GM23338 (cell line): ENCODE measurements at regions not wholly inside any gene's neighbourhood (a gene's known extent, or its start where the extent isn't known, plus 50 kb on each side); places are given as distances from the start of the nearest gene placed in this dataset.

ENCODE experiments used
- ATAC-seq: fragments of 200-7000 bp; cut with Tn5 transposase; 3 replicates; pipeline ENCODE4 v1.9.1; 2020
- DNase-seq: peaks from one replicate; pipeline ENCODE4 v3.0.0-alpha.2; 2015; ENCODE audit warnings: low spot score
- H2AFZ ChIP-seq: fragments of 200-600 bp; sonication (generic); 2 replicates; pipeline ENCODE4 v1.8.0; 2016; ENCODE audit warnings: antibody characterized with exemption, mild to moderate bottlenecking, moderate library complexity
- H3F3A ChIP-seq: fragments of 200-600 bp; sonication (generic); replicated peaks from 2 replicates; pipeline ENCODE4 v1.8.0; 2017; ENCODE audit warnings: antibody characterized with exemption, mixed run types, low read depth
- H3K27ac ChIP-seq: fragments of 200-600 bp; sonication (generic); 2 replicates; pipeline ENCODE4 v1.6.1; 2016; ENCODE audit warnings: low read depth
- H3K27me3 ChIP-seq: fragments of 200-600 bp; sonication (generic); 2 replicates; pipeline ENCODE4 v1.8.0; 2016; ENCODE audit warnings: mild to moderate bottlenecking, mixed run types, moderate library complexity; ENCODE audit not compliant: insufficient read depth
- H3K36me3 ChIP-seq: fragments of 200-600 bp; sonication (generic); 2 replicates; pipeline ENCODE4 v1.8.0; 2016; ENCODE audit warnings: mild to moderate bottlenecking; ENCODE audit not compliant: insufficient read depth
- H3K4me1 ChIP-seq: fragments of 200-600 bp; sonication (generic); 2 replicates; pipeline ENCODE4 v1.8.0; 2016; ENCODE audit warnings: mild to moderate bottlenecking, moderate library complexity; ENCODE audit not compliant: insufficient read depth
- H3K4me2 ChIP-seq: fragments of 200-600 bp; sonication (generic); 2 replicates; pipeline ENCODE4 v1.7.1; 2017; ENCODE audit warnings: mixed run types
- H3K4me3 ChIP-seq: fragments of 200-600 bp; sonication (generic); 2 replicates; pipeline ENCODE4 v1.6.1; 2016; ENCODE audit warnings: mixed run types
- H3K79me2 ChIP-seq: fragments of 200-600 bp; sonication (generic); replicated peaks from 2 replicates; pipeline ENCODE4 v1.8.0; 2017; ENCODE audit warnings: mild to moderate bottlenecking; ENCODE audit not compliant: insufficient read depth
- H3K9me2 ChIP-seq: fragments of 200-600 bp; sonication (generic); 2 replicates; pipeline ENCODE4 v1.8.0; 2017; ENCODE audit not compliant: insufficient read depth
- H4K20me1 ChIP-seq: fragments of 200-600 bp; sonication (generic); replicated peaks from 2 replicates; pipeline ENCODE4 v1.8.0; 2017; ENCODE audit warnings: mild to moderate bottlenecking; ENCODE audit not compliant: insufficient read depth
- H3K27ac Mint-ChIP-seq: 2 replicates; pipeline ENCODE4 v1.8.0; 2020; ENCODE audit warnings: inconsistent platforms, mild to moderate bottlenecking, moderate library complexity, mixed read lengths
- H3K27me3 Mint-ChIP-seq: 3 replicates; pipeline ENCODE4 v1.8.0; 2022; ENCODE audit warnings: low read depth, mild to moderate bottlenecking, moderate library complexity, mixed read lengths, inconsistent platforms; ENCODE audit not compliant: insufficient read depth, poor library complexity
- H3K36me3 Mint-ChIP-seq: 3 replicates; pipeline ENCODE4 v1.8.0; 2021; ENCODE audit warnings: low read depth, mild to moderate bottlenecking, inconsistent platforms, moderate library complexity, mixed read lengths
- H3K4me1 Mint-ChIP-seq: 3 replicates; pipeline ENCODE4 v1.8.0; 2020; ENCODE audit warnings: mild to moderate bottlenecking, inconsistent platforms, mixed read lengths
- H3K4me3 Mint-ChIP-seq: 3 replicates; pipeline ENCODE4 v1.8.0; 2021; ENCODE audit warnings: moderate library complexity, mild to moderate bottlenecking, inconsistent platforms, mixed read lengths
- H3K9me3 Mint-ChIP-seq: 3 replicates; pipeline ENCODE4 v1.8.0; 2020; ENCODE audit warnings: moderate library complexity, mild to moderate bottlenecking, inconsistent platforms, mixed read lengths
- EZH2 ChIP-seq: fragments of 200-600 bp; sonication (generic); IDR thresholded peaks from one replicate; pipeline ENCODE4 v1.8.0; 2017; ENCODE audit warnings: antibody characterized with exemption, mild to moderate bottlenecking, low read depth; ENCODE audit not compliant: unreplicated experiment
- EZH2phosphoT487 ChIP-seq: fragments of 200-600 bp; sonication (generic); IDR thresholded peaks from one replicate; pipeline ENCODE4 v1.8.1; 2018; ENCODE audit warnings: antibody characterized with exemption; ENCODE audit not compliant: unreplicated experiment
- JUNB ChIP-seq: IDR thresholded peaks from one replicate; pipeline ENCODE4 v1.6.1; 2016; ENCODE audit warnings: antibody characterized with exemption; ENCODE audit not compliant: unreplicated experiment
- POLR2AphosphoS5 ChIP-seq: IDR thresholded peaks from 2 replicates; pipeline ENCODE4 v1.6.1; 2016; ENCODE audit warnings: antibody characterized with exemption, low read depth
- STAT1 ChIP-seq: IDR thresholded peaks from one replicate; pipeline ENCODE4 v1.6.1; 2016; ENCODE audit warnings: antibody characterized with exemption; ENCODE audit not compliant: unreplicated experiment
- ZNF114 ChIP-seq: fragments of 250-450 bp; sonication (Bioruptor Pico); IDR thresholded peaks from 2 replicates; pipeline ENCODE4 v1.5.0; 2020; ENCODE audit warnings: mild to moderate bottlenecking, moderate library complexity
- ZNF462 ChIP-seq: fragments of 250-450 bp; sonication (Bioruptor Pico); IDR thresholded peaks from 2 replicates; pipeline ENCODE4 v1.5.0; 2020; ENCODE audit warnings: mild to moderate bottlenecking, moderate library complexity
- TF ChIP-seq, protein P1 (sequence below): IDR thresholded peaks from one replicate; pipeline ENCODE4 v1.6.1; 2018; ENCODE audit warnings: antibody characterized with exemption; ENCODE audit not compliant: unreplicated experiment

DNA sequence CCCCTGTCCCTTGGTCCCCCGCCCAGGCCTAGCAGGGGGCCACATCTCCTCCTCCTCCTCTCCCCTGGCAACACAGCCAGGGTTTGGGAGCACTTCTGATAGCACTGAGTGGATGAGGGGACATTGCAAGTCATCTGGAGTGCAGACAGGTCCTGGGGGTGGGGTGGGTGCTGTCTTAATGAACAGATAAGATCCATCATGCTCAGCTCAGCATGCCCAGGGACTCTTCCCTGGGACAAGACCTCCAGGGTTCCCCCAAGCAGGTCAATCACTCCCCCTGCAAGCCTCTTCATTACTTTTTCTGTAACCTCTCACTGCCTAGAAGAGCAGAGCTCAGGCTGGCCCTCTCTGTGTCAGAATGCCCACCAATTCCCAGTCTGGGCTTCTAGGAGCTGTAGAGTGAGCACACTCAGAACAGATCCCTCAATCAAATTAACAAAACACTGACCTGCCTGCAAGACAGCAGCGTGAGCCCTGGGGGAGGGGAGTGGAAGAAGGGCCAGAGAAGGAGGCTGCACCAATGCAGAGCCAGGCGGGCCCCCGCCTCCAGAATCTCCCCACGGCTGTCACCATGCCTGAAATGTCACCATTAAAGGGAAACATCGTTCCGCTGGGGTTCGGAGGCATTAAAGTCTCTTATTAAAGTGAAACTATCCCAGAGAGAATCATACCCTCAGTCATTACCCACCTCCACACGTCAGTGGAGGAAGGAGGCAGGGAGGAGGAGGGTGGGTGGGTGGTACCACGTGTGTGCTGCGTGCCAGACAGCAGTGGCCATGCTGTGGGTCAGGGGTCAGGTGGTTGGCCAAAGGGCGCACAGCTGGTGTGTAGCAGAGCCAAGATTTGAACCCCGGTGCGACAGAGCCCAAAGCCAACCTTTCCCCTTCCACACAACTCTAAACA lies 114.7 kb upstream of the LINGO1 start:
- Histone ChIP-seq H3K4me3 (no peak overlapping the region), H3F3A (no peaks in the 10 kb centered on the region), H3K4me2 (peak overlapping the region; percentile 60; the same call in 1 of the 2 replicates), H2AFZ (no peak overlapping the region), H3K4me1 (peaks cover 25% of the 10 kb centered on the region), H3K27me3 (no peaks in the 10 kb centered on the region), H4K20me1 (no peaks in the 10 kb centered on the region), H3K36me3 (no peaks in the 10 kb centered on the region), H3K27ac (no peak overlapping the region), H3K9me2 (no peaks in the 10 kb centered on the region), H3K79me2 (no peaks in the 10 kb centered on the region)
- Mint-ChIP-seq H3K27ac (no peak overlapping the region), H3K9me3 (no peaks in the 10 kb centered on the region), H3K4me1 (peaks cover 33% of the 10 kb centered on the region), H3K27me3 (peaks cover 26% of the 10 kb centered on the region), H3K36me3 (no peaks in the 10 kb centered on the region), H3K4me3 (peak overlapping the region; percentile 43; the same call in 1 of the 3 replicates)
- DNase-seq (no peak), ATAC-seq (peak; percentile 47)
- TF ChIP-seq JUNB: no peak
- TF ChIP-seq EZH2: no peak
- TF ChIP-seq EZH2phosphoT487: no peak
- no peak for TF ChIP-seq ZNF114 (CRISPR knock-in tag)
- no peak for TF ChIP-seq POLR2AphosphoS5
- TF ChIP-seq, protein P1, sequence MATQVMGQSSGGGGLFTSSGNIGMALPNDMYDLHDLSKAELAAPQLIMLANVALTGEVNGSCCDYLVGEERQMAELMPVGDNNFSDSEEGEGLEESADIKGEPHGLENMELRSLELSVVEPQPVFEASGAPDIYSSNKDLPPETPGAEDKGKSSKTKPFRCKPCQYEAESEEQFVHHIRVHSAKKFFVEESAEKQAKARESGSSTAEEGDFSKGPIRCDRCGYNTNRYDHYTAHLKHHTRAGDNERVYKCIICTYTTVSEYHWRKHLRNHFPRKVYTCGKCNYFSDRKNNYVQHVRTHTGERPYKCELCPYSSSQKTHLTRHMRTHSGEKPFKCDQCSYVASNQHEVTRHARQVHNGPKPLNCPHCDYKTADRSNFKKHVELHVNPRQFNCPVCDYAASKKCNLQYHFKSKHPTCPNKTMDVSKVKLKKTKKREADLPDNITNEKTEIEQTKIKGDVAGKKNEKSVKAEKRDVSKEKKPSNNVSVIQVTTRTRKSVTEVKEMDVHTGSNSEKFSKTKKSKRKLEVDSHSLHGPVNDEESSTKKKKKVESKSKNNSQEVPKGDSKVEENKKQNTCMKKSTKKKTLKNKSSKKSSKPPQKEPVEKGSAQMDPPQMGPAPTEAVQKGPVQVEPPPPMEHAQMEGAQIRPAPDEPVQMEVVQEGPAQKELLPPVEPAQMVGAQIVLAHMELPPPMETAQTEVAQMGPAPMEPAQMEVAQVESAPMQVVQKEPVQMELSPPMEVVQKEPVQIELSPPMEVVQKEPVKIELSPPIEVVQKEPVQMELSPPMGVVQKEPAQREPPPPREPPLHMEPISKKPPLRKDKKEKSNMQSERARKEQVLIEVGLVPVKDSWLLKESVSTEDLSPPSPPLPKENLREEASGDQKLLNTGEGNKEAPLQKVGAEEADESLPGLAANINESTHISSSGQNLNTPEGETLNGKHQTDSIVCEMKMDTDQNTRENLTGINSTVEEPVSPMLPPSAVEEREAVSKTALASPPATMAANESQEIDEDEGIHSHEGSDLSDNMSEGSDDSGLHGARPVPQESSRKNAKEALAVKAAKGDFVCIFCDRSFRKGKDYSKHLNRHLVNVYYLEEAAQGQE: no peak
- TF ChIP-seq STAT1: no peak

DNA sequence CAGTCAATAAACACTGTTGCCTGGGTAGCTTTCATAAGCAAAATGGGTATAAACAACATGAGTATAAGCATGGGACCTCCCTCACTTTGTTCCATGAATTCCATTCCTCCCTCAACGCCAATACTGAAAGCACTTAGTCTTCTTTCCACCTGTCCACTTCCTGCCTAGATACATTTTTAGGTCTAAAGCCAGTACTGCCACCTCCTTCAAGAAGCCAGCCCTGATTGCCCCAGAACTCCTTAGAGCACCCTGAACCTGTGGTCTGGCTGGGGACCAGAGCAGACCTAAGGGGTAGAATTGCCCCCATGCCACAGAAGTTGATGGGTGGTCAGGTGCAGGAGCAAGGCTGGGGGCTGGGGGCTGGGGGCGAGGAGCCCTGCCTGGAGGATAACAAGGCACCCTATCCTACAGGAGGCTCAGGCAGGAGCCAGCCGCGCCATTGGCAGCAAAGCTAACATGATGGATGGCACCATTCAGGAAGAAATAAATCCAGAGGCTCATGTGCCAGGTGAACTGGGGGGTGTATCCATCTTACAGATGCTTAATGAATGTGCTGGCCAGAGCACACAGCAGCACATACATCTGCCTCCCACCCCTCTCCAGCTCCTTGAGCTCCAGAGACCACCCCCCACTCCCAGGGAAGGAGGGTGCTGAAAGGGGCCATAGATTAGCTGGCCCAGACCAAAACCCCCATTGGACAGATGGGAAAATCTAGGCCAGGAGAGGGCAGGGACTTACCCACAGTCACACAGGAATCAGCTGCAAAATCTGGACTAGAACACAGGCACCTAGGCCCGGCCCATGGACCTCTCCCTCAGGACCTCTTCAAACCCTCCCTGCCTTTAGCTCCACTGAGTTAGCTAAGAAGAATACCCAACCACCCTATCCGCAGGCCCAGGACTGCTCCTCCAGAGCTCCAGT lies 113.8 kb upstream of the LINGO1 start:
- Histone ChIP-seq H3F3A (no peaks in the 10 kb centered on the region), H3K79me2 (no peaks in the 10 kb centered on the region), H3K27ac (no peak overlapping the region), H2AFZ (no peak overlapping the region), H3K27me3 (no peaks in the 10 kb centered on the region), H4K20me1 (no peaks in the 10 kb centered on the region), H3K9me2 (no peaks in the 10 kb centered on the region), H3K4me3 (no peak overlapping the region), H3K4me1 (peaks cover 28% of the 10 kb centered on the region), H3K36me3 (no peaks in the 10 kb centered on the region), H3K4me2 (no peak overlapping the region)
- Mint-ChIP-seq H3K4me3 (no peak overlapping the region), H3K36me3 (no peaks in the 10 kb centered on the region), H3K27ac (no peak overlapping the region), H3K27me3 (peaks cover 26% of the 10 kb centered on the region), H3K9me3 (no peaks in the 10 kb centered on the region), H3K4me1 (peaks cover 33% of the 10 kb centered on the region)
- no peak for DNase-seq
- ATAC-seq: no peak
- no peak for TF ChIP-seq ZNF462 (CRISPR knock-in tag)
